NCI-H82 treated with DMSO at 0.1 percent for 48 hours (cell line): ENCODE measurements at regions not wholly inside any gene's neighbourhood (a gene's known extent, or its start where the extent isn't known, plus 50 kb on each side); places are given as distances from the start of the nearest gene placed in this dataset.

ENCODE experiments used
- DNase-seq: peaks from one replicate; lab custom pipeline; 2025; ENCODE audit not compliant: unreplicated experiment; lab: John Stamatoyannopoulos, UW

GRCh38 chr18:66759050-66759828 lies 155.3 kb upstream of the CDH19 start:
- DNase-seq: no peak

- no peak for DNase-seq
Observed at GRCh38 chr18:66757946-66758345, 154.1 kb upstream of the CDH19 start.

- DNase-seq: no peak
Observed at GRCh38 chr18:66754335-66754734, 150.4 kb upstream of the CDH19 start.

GRCh38 chr18:66752733-66753132 lies 148.8 kb upstream of the CDH19 start:
- DNase-seq: no peak

GRCh38 chr18:66749481-66750035 lies 145.7 kb upstream of the CDH19 start:
- DNase-seq: peak; percentile 30

- DNase-seq: no peak
Observed at GRCh38 chr18:66749030-66749429, 145.1 kb upstream of the CDH19 start.

GRCh38 chr18:66742832-66743231 lies 138.9 kb upstream of the CDH19 start:
- no peak for DNase-seq

- no peak for DNase-seq
Observed at GRCh38 chr18:66735933-66736332, 132.0 kb upstream of the CDH19 start.

- DNase-seq: no peak
Observed at GRCh38 chr18:66734451-66734850, 130.6 kb upstream of the CDH19 start.

GRCh38 chr18:66731890-66732289 lies 128.0 kb upstream of the CDH19 start:
- no peak for DNase-seq

- no peak for DNase-seq
Observed at GRCh38 chr18:66729442-66730239, 125.8 kb upstream of the CDH19 start.

- DNase-seq: no peak
Observed at GRCh38 chr18:66728951-66729350, 125.1 kb upstream of the CDH19 start.

GRCh38 chr18:66727991-66728390 lies 124.1 kb upstream of the CDH19 start:
- DNase-seq: no peak

GRCh38 chr18:66724664-66725356 lies 120.9 kb upstream of the CDH19 start:
- DNase-seq: no peak

GRCh38 chr18:66722671-66723070 lies 118.8 kb upstream of the CDH19 start:
- no peak for DNase-seq

- no peak for DNase-seq
Observed at GRCh38 chr18:66708646-66709045, 104.8 kb upstream of the CDH19 start.

- DNase-seq: no peak
Observed at GRCh38 chr18:66707473-66707872, 103.6 kb upstream of the CDH19 start.

- DNase-seq: no peak
Observed at GRCh38 chr18:66695281-66695680, 91.4 kb upstream of the CDH19 start.

GRCh38 chr18:66694852-66695251 lies 91.0 kb upstream of the CDH19 start:
- DNase-seq: no peak

- DNase-seq: no peak
Observed at GRCh38 chr18:66687635-66688034, 83.7 kb upstream of the CDH19 start.

- DNase-seq: peak; percentile 11
Observed at GRCh38 chr18:66682855-66683322, 79.0 kb upstream of the CDH19 start.
